Endothelial cell (in vitro differentiated cells): ENCODE measurements at regions not wholly inside any gene's neighbourhood (a gene's known extent, or its start where the extent isn't known, plus 50 kb on each side); places are given as distances from the start of the nearest gene placed in this dataset.

Experiments
- DNase-seq: peaks from one replicate; pipeline ENCODE4 v3.0.0; 2021; ENCODE audit warnings: low spot score
- H3K27ac Mint-ChIP-seq: one replicate; pipeline ENCODE4 v1.8.0; 2021; ENCODE audit warnings: mixed read lengths, inconsistent platforms; ENCODE audit not compliant: unreplicated experiment
- H3K27me3 Mint-ChIP-seq: one replicate; pipeline ENCODE4 v1.8.0; 2021; ENCODE audit warnings: mild to moderate bottlenecking, moderate library complexity, mixed read lengths, inconsistent platforms; ENCODE audit not compliant: unreplicated experiment
- H3K36me3 Mint-ChIP-seq: one replicate; pipeline ENCODE4 v1.8.0; 2021; ENCODE audit warnings: mild to moderate bottlenecking, low read depth, mixed read lengths, inconsistent platforms; ENCODE audit not compliant: unreplicated experiment
- H3K4me1 Mint-ChIP-seq: one replicate; pipeline ENCODE4 v1.8.0; 2021; ENCODE audit warnings: mild to moderate bottlenecking, mixed read lengths, inconsistent platforms; ENCODE audit not compliant: unreplicated experiment
- H3K4me3 Mint-ChIP-seq: one replicate; pipeline ENCODE4 v1.8.0; 2021; ENCODE audit warnings: mild to moderate bottlenecking, mixed read lengths, inconsistent platforms; ENCODE audit not compliant: unreplicated experiment
- H3K9me3 Mint-ChIP-seq: one replicate; pipeline ENCODE4 v1.8.0; 2021; ENCODE audit warnings: mixed read lengths, inconsistent platforms; ENCODE audit not compliant: unreplicated experiment
- CTCF ChIP-seq: fragments of 200-600 bp; sonication (generic); IDR thresholded peaks from one replicate; pipeline ENCODE4 v1.5.0; 2021; ENCODE audit warnings: antibody characterized with exemption; ENCODE audit not compliant: unreplicated experiment

GRCh38 chr13:22091222-22091970, 420.5 kb downstream of the FGF9 start:
- Mint-ChIP-seq H3K4me1 (peaks cover 5% of the 10 kb centered on the region), H3K4me3 (no peak overlapping the region), H3K27ac (no peak overlapping the region), H3K36me3 (no peaks in the 10 kb centered on the region), H3K9me3 (no peaks in the 10 kb centered on the region), H3K27me3 (peaks cover 4% of the 10 kb centered on the region)
- no peak for DNase-seq
- no peak for TF ChIP-seq CTCF

- DNase-seq: no peak
- H3K36me3 Mint-ChIP-seq: no peaks in the 10 kb centered on the region
- peaks cover 2% of the 10 kb centered on the region for H3K27me3 Mint-ChIP-seq
- H3K4me3 Mint-ChIP-seq: no peak overlapping the region
- no peak for TF ChIP-seq CTCF
- no peak overlapping the region for H3K27ac Mint-ChIP-seq
- H3K4me1 Mint-ChIP-seq: peaks cover 1% of the 10 kb centered on the region
- H3K9me3 Mint-ChIP-seq: no peaks in the 10 kb centered on the region
Observed at GRCh38 chr13:22091971-22092300, 421.1 kb downstream of the FGF9 start.

GRCh38 chr13:22092791-22093560, 422.1 kb downstream of the FGF9 start:
- no peaks in the 10 kb centered on the region for H3K27me3 Mint-ChIP-seq
- no peak overlapping the region for H3K27ac Mint-ChIP-seq
- H3K36me3 Mint-ChIP-seq: no peaks in the 10 kb centered on the region

GRCh38 chr13:22095794-22096193, 424.9 kb downstream of the FGF9 start:
- Mint-ChIP-seq H3K9me3 (no peaks in the 10 kb centered on the region), H3K36me3 (no peaks in the 10 kb centered on the region), H3K27me3 (peaks cover under 1% of the 10 kb centered on the region), H3K4me1 (peaks cover 8% of the 10 kb centered on the region), H3K4me3 (no peak overlapping the region), H3K27ac (no peak overlapping the region)
- TF ChIP-seq CTCF: no peak
- DNase-seq: no peak

More at GRCh38 chr13:22092791-22093560, 422.1 kb downstream of the FGF9 start:
- H3K9me3 Mint-ChIP-seq: no peaks in the 10 kb centered on the region
- peaks cover 5% of the 10 kb centered on the region for H3K4me1 Mint-ChIP-seq
- TF ChIP-seq CTCF: no peak
- H3K4me3 Mint-ChIP-seq: no peak overlapping the region
- DNase-seq: no peak

GRCh38 chr13:22099585-22099984, 428.7 kb downstream of the FGF9 start:
- no peak overlapping the region for H3K4me3 Mint-ChIP-seq
- no peak for TF ChIP-seq CTCF

More at GRCh38 chr13:22099585-22099984, 428.7 kb downstream of the FGF9 start:
- no peaks in the 10 kb centered on the region for H3K9me3 Mint-ChIP-seq
- H3K4me1 Mint-ChIP-seq: peaks cover 8% of the 10 kb centered on the region
- peaks cover 1% of the 10 kb centered on the region for H3K27me3 Mint-ChIP-seq
- no peaks in the 10 kb centered on the region for H3K36me3 Mint-ChIP-seq
- no peak overlapping the region for H3K27ac Mint-ChIP-seq
- DNase-seq: no peak
